ENCODE measurements at regions not wholly inside any gene's neighbourhood (a gene's known extent, or its start where the extent isn't known, plus 50 kb on each side); places are given as distances from the start of the nearest gene placed in this dataset.
A peak's percentile ranks its signal among the peaks of the same experiment; 100 is the strongest.

- TF ChIP-seq, protein P1, sequence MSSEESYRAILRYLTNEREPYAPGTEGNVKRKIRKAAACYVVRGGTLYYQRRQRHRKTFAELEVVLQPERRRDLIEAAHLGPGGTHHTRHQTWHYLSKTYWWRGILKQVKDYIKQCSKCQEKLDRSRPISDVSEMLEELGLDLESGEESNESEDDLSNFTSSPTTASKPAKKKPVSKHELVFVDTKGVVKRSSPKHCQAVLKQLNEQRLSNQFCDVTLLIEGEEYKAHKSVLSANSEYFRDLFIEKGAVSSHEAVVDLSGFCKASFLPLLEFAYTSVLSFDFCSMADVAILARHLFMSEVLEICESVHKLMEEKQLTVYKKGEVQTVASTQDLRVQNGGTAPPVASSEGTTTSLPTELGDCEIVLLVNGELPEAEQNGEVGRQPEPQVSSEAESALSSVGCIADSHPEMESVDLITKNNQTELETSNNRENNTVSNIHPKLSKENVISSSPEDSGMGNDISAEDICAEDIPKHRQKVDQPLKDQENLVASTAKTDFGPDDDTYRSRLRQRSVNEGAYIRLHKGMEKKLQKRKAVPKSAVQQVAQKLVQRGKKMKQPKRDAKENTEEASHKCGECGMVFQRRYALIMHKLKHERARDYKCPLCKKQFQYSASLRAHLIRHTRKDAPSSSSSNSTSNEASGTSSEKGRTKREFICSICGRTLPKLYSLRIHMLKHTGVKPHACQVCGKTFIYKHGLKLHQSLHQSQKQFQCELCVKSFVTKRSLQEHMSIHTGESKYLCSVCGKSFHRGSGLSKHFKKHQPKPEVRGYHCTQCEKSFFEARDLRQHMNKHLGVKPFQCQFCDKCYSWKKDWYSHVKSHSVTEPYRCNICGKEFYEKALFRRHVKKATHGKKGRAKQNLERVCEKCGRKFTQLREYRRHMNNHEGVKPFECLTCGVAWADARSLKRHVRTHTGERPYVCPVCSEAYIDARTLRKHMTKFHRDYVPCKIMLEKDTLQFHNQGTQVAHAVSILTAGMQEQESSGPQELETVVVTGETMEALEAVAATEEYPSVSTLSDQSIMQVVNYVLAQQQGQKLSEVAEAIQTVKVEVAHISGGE (tag by site-specific recombination; conservative IDR thresholded peaks at IDR 0.05; ENCODE audit: low read depth), result no peak
- TF ChIP-seq GLIS2 (tag by site-specific recombination; IDR thresholded peaks at IDR 0.05) (no peak), ZNF366 (tag by site-specific recombination; conservative IDR thresholded peaks at IDR 0.05) (no peak), HOXD13 (CRISPR knock-in tag; IDR thresholded peaks at IDR 0.05; ENCODE audit: borderline replicate concordance) (no peak), ZNF169 (tag by site-specific recombination; IDR thresholded peaks at IDR 0.05) (no peak), ZNF600 (tag by site-specific recombination; IDR thresholded peaks at IDR 0.05) (no peak), ZNF248 (tag by site-specific recombination; IDR thresholded peaks at IDR 0.05) (no peak), GLI2 (tag by site-specific recombination; IDR thresholded peaks at IDR 0.05; ENCODE audit: borderline replicate concordance, low read depth) (no peak), ZNF747 (tag by site-specific recombination; IDR thresholded peaks at IDR 0.05) (no peak)
- TF ChIP-seq, protein P2, sequence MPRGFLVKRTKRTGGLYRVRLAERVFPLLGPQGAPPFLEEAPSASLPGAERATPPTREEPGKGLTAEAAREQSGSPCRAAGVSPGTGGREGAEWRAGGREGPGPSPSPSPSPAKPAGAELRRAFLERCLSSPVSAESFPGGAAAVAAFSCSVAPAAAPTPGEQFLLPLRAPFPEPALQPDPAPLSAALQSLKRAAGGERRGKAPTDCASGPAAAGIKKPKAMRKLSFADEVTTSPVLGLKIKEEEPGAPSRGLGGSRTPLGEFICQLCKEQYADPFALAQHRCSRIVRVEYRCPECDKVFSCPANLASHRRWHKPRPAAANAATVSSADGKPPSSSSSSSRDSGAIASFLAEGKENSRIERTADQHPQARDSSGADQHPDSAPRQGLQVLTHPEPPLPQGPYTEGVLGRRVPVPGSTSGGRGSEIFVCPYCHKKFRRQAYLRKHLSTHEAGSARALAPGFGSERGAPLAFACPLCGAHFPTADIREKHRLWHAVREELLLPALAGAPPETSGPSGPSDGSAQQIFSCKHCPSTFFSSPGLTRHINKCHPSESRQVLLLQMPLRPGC (tag by site-specific recombination; IDR thresholded peaks at IDR 0.05), result no peak
These were observed 128.6 kb upstream of the MAST4 start (continued) for GRCh38 chr5:66467564-66467963.

GRCh38 chr5:66469684-66470083 lies 126.5 kb upstream of the MAST4 start:
- peak; percentile 39; the same call in 1 of the 2 replicates for TF ChIP-seq TRIM28 (IDR thresholded peaks at IDR 0.05; ENCODE audit: borderline replicate concordance, low read length)
- no peak for TF ChIP-seq ZBTB7A (tag by site-specific recombination; IDR thresholded peaks at IDR 0.05; ENCODE audit: low read depth)
- no peak for TF ChIP-seq ZNF426 (tag by site-specific recombination; IDR thresholded peaks at IDR 0.05)
- TF ChIP-seq ZNF626 (tag by site-specific recombination; IDR thresholded peaks at IDR 0.05), result 0 out of 2 replicates have a peak, but pooled peaks have one; percentile 64
- TF ChIP-seq ZNF549 (tag by site-specific recombination; IDR thresholded peaks at IDR 0.05), result peak; percentile 50; the same call in 1 of the 2 replicates
- TF ChIP-seq ZNF302 (tag by site-specific recombination; IDR thresholded peaks at IDR 0.05; ENCODE audit: low read depth), result no peak
- TF ChIP-seq SETDB1 (IDR thresholded peaks at IDR 0.05; ENCODE audit: insufficient read length, low read length), result peak; percentile 98
- Histone ChIP-seq H3K4me3 (ENCODE audit: low read depth, low read length) (no peak overlapping the region), H3K9me3 (ENCODE audit: control insufficient read depth, insufficient read depth, low read depth, low read length) (no peaks in the 10 kb centered on the region), H3K27ac (ENCODE audit: extremely low read depth, low read depth, low read length) (no peak overlapping the region), H3K36me3 (ENCODE audit: control insufficient read depth in 2 of 2, insufficient read depth in 1 of 2, low read length in 2 of 2) (no peaks in the 10 kb centered on the region), H3K4me1 (ENCODE audit: control insufficient read depth, insufficient read depth, low read length) (no peaks in the 10 kb centered on the region)
- ChIA-PET POLR2A (no interaction called here), CTCF (interaction anchor here (0.6 kb wide), 1 partner anchor 146 kb away, joined by 3 read pairs; no protein-coding TSS in a partner anchor)

DNA sequence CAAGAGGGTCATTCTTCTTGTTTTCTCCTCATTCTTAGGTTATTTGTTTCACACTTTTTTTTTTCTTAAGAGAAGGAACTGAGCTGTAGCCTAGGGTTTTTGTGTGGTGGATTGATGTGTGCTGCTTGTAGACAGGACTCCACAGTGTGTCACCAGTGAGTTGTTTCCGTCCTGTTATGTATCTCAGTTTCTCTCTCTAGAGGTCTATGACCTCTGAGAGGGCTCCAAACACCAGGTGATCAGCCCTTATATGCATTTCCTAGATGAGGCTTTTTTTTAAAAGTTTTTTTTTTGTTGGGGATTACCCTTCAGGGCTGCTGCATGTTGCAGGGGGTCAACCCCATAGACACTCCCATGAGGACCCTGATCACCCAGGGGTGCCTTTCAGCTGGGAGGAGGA lies 124.2 kb upstream of the MAST4 start:
- Histone ChIP-seq H3K36me3 (ENCODE audit: control insufficient read depth in 2 of 2, insufficient read depth in 1 of 2, low read length in 2 of 2) (no peaks in the 10 kb centered on the region), H3K27ac (ENCODE audit: extremely low read depth, low read depth, low read length) (no peak overlapping the region), H3K4me3 (ENCODE audit: low read depth, low read length) (no peak overlapping the region), H3K4me1 (ENCODE audit: control insufficient read depth, insufficient read depth, low read length) (no peaks in the 10 kb centered on the region), H3K9me3 (ENCODE audit: control insufficient read depth, insufficient read depth, low read depth, low read length) (no peaks in the 10 kb centered on the region)
- CTCF ChIA-PET, result interaction anchor here (1.3 kb wide), 1 partner anchor 11 kb away, joined by 3 read pairs; no protein-coding TSS in a partner anchor
- POLR2A ChIA-PET, result no interaction called here
- TF ChIP-seq ZFHX2 (tag by site-specific recombination; conservative IDR thresholded peaks at IDR 0.05), result no peak
- TF ChIP-seq, protein P3, sequence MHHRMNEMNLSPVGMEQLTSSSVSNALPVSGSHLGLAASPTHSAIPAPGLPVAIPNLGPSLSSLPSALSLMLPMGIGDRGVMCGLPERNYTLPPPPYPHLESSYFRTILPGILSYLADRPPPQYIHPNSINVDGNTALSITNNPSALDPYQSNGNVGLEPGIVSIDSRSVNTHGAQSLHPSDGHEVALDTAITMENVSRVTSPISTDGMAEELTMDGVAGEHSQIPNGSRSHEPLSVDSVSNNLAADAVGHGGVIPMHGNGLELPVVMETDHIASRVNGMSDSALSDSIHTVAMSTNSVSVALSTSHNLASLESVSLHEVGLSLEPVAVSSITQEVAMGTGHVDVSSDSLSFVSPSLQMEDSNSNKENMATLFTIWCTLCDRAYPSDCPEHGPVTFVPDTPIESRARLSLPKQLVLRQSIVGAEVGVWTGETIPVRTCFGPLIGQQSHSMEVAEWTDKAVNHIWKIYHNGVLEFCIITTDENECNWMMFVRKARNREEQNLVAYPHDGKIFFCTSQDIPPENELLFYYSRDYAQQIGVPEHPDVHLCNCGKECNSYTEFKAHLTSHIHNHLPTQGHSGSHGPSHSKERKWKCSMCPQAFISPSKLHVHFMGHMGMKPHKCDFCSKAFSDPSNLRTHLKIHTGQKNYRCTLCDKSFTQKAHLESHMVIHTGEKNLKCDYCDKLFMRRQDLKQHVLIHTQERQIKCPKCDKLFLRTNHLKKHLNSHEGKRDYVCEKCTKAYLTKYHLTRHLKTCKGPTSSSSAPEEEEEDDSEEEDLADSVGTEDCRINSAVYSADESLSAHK (tag by site-specific recombination; IDR thresholded peaks at IDR 0.05), result no peak
- TF ChIP-seq GLI2 (tag by site-specific recombination; IDR thresholded peaks at IDR 0.05; ENCODE audit: borderline replicate concordance, low read depth), result no peak
- no peak for TF ChIP-seq ZNF561 (tag by site-specific recombination; IDR thresholded peaks at IDR 0.05; ENCODE audit: borderline replicate concordance)
- TF ChIP-seq, protein P4, sequence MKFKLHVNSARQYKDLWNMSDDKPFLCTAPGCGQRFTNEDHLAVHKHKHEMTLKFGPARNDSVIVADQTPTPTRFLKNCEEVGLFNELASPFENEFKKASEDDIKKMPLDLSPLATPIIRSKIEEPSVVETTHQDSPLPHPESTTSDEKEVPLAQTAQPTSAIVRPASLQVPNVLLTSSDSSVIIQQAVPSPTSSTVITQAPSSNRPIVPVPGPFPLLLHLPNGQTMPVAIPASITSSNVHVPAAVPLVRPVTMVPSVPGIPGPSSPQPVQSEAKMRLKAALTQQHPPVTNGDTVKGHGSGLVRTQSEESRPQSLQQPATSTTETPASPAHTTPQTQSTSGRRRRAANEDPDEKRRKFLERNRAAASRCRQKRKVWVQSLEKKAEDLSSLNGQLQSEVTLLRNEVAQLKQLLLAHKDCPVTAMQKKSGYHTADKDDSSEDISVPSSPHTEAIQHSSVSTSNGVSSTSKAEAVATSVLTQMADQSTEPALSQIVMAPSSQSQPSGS (tag by site-specific recombination; IDR thresholded peaks at IDR 0.05; ENCODE audit: low read depth), result no peak
